Endothelial cell of umbilical vein (primary cell): ENCODE measurements at regions not wholly inside any gene's neighbourhood (a gene's known extent, or its start where the extent isn't known, plus 50 kb on each side); places are given as distances from the start of the nearest gene placed in this dataset.

ENCODE experiments used
- BruUV-seq: library from RNA; stranded (reverse); fragments of 400-500 nt; replicated peaks from 2 replicates; lab custom pipeline; 2021; lab: Mats Ljungman, UMichigan
- CTCF ChIA-PET: fragments of 300-600, 350-600 bp; sonication (Branson Sonifier 250); formaldehyde crosslinking; loops from one replicate; lab custom pipeline; 2021; ENCODE audit warnings: antibody characterized with exemption, inconsistent platforms; lab: Charles Lee
- POLR2A ChIA-PET: fragments of 300-600, 350-600 bp; sonication (Branson Sonifier 250); formaldehyde crosslinking; loops from one replicate; lab custom pipeline; 2021; ENCODE audit warnings: antibody characterized with exemption, inconsistent platforms; lab: Charles Lee
- DNase-seq: peaks from one replicate; pipeline ENCODE4 v3.0.0-alpha.2; 2011; ENCODE audit warnings: low read depth, low spot score
- FAIRE-seq: peaks from 2 replicates; lab custom pipeline; 2011; peaks lifted over from hg19 to GRCh38; lab: Jason Lieb, UNC
- H2AFZ ChIP-seq: 2 replicates; pipeline ENCODE4 v1.6.0; 2012; ENCODE audit warnings: low read depth, low read length, control low read depth, inconsistent platforms
- H3K27ac ChIP-seq: 2 replicates; pipeline ENCODE4 v1.5.1; 2011; ENCODE audit warnings: low read depth, mild to moderate bottlenecking, control low read depth, low read length, moderate library complexity; ENCODE audit not compliant: insufficient read depth
- H3K27me3 ChIP-seq, 2 experiments: 2 replicates each; pipeline versions ENCODE4 v1.6.0 to v1.6.1; 2011; ENCODE audit warnings: low read length in 2 of 2, mixed read lengths in 1 of 2; ENCODE audit not compliant: control insufficient read depth in 2 of 2, insufficient read depth in 2 of 2
- H3K36me3 ChIP-seq, 2 experiments: 2 replicates in 1 of 2; 3 replicates in 1 of 2; pipeline ENCODE4 v1.5.1; 2011; ENCODE audit warnings: low read length in 2 of 2, mild to moderate bottlenecking in 1 of 2, moderate library complexity in 1 of 2; ENCODE audit not compliant: control insufficient read depth in 2 of 2, insufficient read depth in 2 of 2; ENCODE audit errors: extremely low read depth in 1 of 2
- H3K4me1 ChIP-seq: 3 replicates; pipeline ENCODE4 v1.5.1; 2011; ENCODE audit warnings: mild to moderate bottlenecking, low read length; ENCODE audit not compliant: control insufficient read depth, insufficient read depth; ENCODE audit errors: extremely low read depth
- H3K4me2 ChIP-seq: 2 replicates; pipeline ENCODE4 v1.6.1; 2011; ENCODE audit warnings: low read length, control low read depth, mixed read lengths; ENCODE audit not compliant: insufficient read depth
- H3K4me3 ChIP-seq, 3 experiments: fragments of 200-600 bp in 1 of 3; sonication (generic), shearing (Covaris generic) in 1 of 3; replicated peaks in 1 of 3; 2 replicates each; pipeline ENCODE4 v1.5.1; 2011 to 2016; ENCODE audit warnings: control low read depth in 3 of 3, low read length in 3 of 3, mild to moderate bottlenecking in 2 of 3, inconsistent platforms in 1 of 3, low read depth in 1 of 3, moderate library complexity in 1 of 3; ENCODE audit not compliant: insufficient read depth in 1 of 3
- H3K79me2 ChIP-seq: 2 replicates; pipeline ENCODE4 v1.6.0; 2012; ENCODE audit warnings: low read length, inconsistent platforms; ENCODE audit not compliant: control insufficient read depth, insufficient read depth
- H3K9ac ChIP-seq: replicated peaks from 2 replicates; pipeline ENCODE3; 2011; ENCODE audit warnings: low read length, control low read depth; ENCODE audit not compliant: insufficient read depth; ENCODE audit errors: extremely low read depth
- H3K9me1 ChIP-seq: replicated peaks from 3 replicates; pipeline ENCODE4 v1.6.0; 2011; ENCODE audit warnings: mild to moderate bottlenecking, low read length; ENCODE audit not compliant: control insufficient read depth, insufficient read depth; ENCODE audit errors: extremely low read depth
- H3K9me3 ChIP-seq: replicated peaks from 2 replicates; pipeline ENCODE4 v1.5.1; 2012; ENCODE audit warnings: low read length, inconsistent platforms; ENCODE audit not compliant: control insufficient read depth, insufficient read depth
- H4K20me1 ChIP-seq: replicated peaks from 2 replicates; pipeline ENCODE3; 2011; ENCODE audit warnings: mild to moderate bottlenecking, low read length; ENCODE audit not compliant: control insufficient read depth, insufficient read depth; ENCODE audit errors: extremely low read depth
- CTCF ChIP-seq, 2 donors: IDR thresholded peaks; 1 replicate in 1 of 2; 2 replicates in 1 of 2; pipeline ENCODE4 v1.5.1; 2011; ENCODE audit warnings: low read length in 2 of 2, mild to moderate bottlenecking in 2 of 2, moderate library complexity in 2 of 2, control low read depth in 1 of 2, inconsistent platforms in 1 of 2, low read depth in 1 of 2; ENCODE audit not compliant: insufficient read depth in 1 of 2; ENCODE audit errors: extremely low read depth in 1 of 2
- EZH2 ChIP-seq: IDR thresholded peaks from 2 replicates; pipeline ENCODE4 v1.6.1; 2012; ENCODE audit warnings: borderline replicate concordance, low read depth, mild to moderate bottlenecking, moderate library complexity, low read length, inconsistent platforms; ENCODE audit not compliant: severe bottlenecking
- FOS ChIP-seq: IDR thresholded peaks from 2 replicates; pipeline ENCODE4 v1.6.1; 2011; ENCODE audit warnings: mild to moderate bottlenecking, low read length, moderate library complexity, borderline replicate concordance; ENCODE audit not compliant: insufficient read depth
- GATA2 ChIP-seq: IDR thresholded peaks from 2 replicates; pipeline ENCODE4 v1.7.0; 2011; ENCODE audit warnings: low read depth, mild to moderate bottlenecking, moderate library complexity, mixed read lengths, low read length; ENCODE audit not compliant: insufficient read length, insufficient read depth
- JUN ChIP-seq: IDR thresholded peaks from 2 replicates; pipeline ENCODE4 v1.6.1; 2011; ENCODE audit warnings: borderline replicate concordance, low read depth; ENCODE audit not compliant: insufficient read length, insufficient read depth
- MAX ChIP-seq: IDR thresholded peaks from 2 replicates; pipeline ENCODE4 v1.6.1; 2011; ENCODE audit not compliant: insufficient read depth, insufficient read length
- MYC ChIP-seq: IDR thresholded peaks from one replicate; pipeline ENCODE4 v1.6.1; 2011; ENCODE audit warnings: mild to moderate bottlenecking, low read depth, low read length
- POLR2A ChIP-seq: IDR thresholded peaks from 2 replicates; pipeline ENCODE4 v1.6.1; 2012; ENCODE audit warnings: low read depth, mild to moderate bottlenecking, control low read depth, low read length
- POLR2AphosphoS5 ChIP-seq: IDR thresholded peaks from 2 replicates; pipeline ENCODE4 v1.6.1; 2012; ENCODE audit warnings: low read depth, mild to moderate bottlenecking, control low read depth, low read length, moderate library complexity; ENCODE audit not compliant: insufficient read depth
- dilution Hi-C: fragments of 300-500 bp; cut with MboI; formaldehyde crosslinking; loops from one replicate; pipeline ENCODE4 v1.15.0; 2019; ENCODE audit warnings: low sequenced_read_pairs; ENCODE audit not compliant: extremely low pct_ligation_motif_present
- intact Hi-C: fragments of 100-400 bp; cut with micrococcal nuclease; formaldehyde crosslinking; loops from one replicate; pipeline ENCODE4 v1.10.0; 2022

- H3K4me2 ChIP-seq = no peak overlapping the region
- H3K9ac ChIP-seq = no peak overlapping the region
- ChIA-PET CTCF (no interaction called here), POLR2A (no interaction called here)
- H3K36me3 ChIP-seq = no peaks in the 10 kb centered on the region
- no peak overlapping the region for H3K4me3 ChIP-seq
- DNase-seq (no peak), FAIRE-seq (no peak)
- dilution Hi-C loops (no loop called here), intact Hi-C loops (no loop called here)
- no peak for TF ChIP-seq MAX
- no peak for TF ChIP-seq POLR2AphosphoS5
- no peak for TF ChIP-seq JUN
- TF ChIP-seq EZH2 = no peak
- TF ChIP-seq CTCF (IDR thresholded peaks at IDR 0.05; ENCODE audit: extremely low read depth in 1 of 2, insufficient read depth in 1 of 2, low read depth in 1 of 2, low read length in 2 of 2) = no peak
- TF ChIP-seq FOS = no peak
- TF ChIP-seq GATA2 = no peak
- TF ChIP-seq MYC = no peak
- no peak for TF ChIP-seq POLR2A
- no peak overlapping the region for H2AFZ ChIP-seq
- H3K9me3 ChIP-seq = peaks cover 4% of the 10 kb centered on the region
- H3K79me2 ChIP-seq = no peaks in the 10 kb centered on the region
- no peaks in the 10 kb centered on the region for H3K9me1 ChIP-seq
- H3K4me1 ChIP-seq = no peaks in the 10 kb centered on the region
- H3K27ac ChIP-seq = no peak overlapping the region
- no TSS peak for BruUV-seq
- no peaks in the 10 kb centered on the region for H3K27me3 ChIP-seq
- no peaks in the 10 kb centered on the region for H4K20me1 ChIP-seq
These were observed 281.4 kb upstream of the SLCO3A1 start for GRCh38 chr15:91572110-91572509.
